ENCODE measurements at regions not wholly inside any gene's neighbourhood (a gene's known extent, or its start where the extent isn't known, plus 50 kb on each side); places are given as distances from the start of the nearest gene placed in this dataset.

- TF ChIP-seq POLR2A (IDR thresholded peaks at IDR 0.05; ENCODE audit: low read depth, low read length) (no peak), POLR2AphosphoS5 (IDR thresholded peaks at IDR 0.05; ENCODE audit: low read depth, low read length) (no peak), PAX5 (IDR thresholded peaks at IDR 0.05; ENCODE audit: insufficient read depth, low read length, severe bottlenecking) (no peak), TAF1 (IDR thresholded peaks at IDR 0.05; ENCODE audit: low read depth, low read length) (no peak)
Observed at GRCh38 chr5:34501016-34501415, 155.1 kb upstream of the RAI14 start.

All from GM12891 (cell line).